Right renal pelvis (tissue), 4 donors: ENCODE measurements at regions not wholly inside any gene's neighbourhood (a gene's known extent, or its start where the extent isn't known, plus 50 kb on each side); places are given as distances from the start of the nearest gene placed in this dataset.

Source experiments
- DNase-seq, 4 donors: peaks; one replicate each; pipeline ENCODE4 v3.0.0-alpha.2; 2013; ENCODE audit warnings: low read depth in 4 of 4, low spot score in 3 of 4, missing footprints in 1 of 4

DNA sequence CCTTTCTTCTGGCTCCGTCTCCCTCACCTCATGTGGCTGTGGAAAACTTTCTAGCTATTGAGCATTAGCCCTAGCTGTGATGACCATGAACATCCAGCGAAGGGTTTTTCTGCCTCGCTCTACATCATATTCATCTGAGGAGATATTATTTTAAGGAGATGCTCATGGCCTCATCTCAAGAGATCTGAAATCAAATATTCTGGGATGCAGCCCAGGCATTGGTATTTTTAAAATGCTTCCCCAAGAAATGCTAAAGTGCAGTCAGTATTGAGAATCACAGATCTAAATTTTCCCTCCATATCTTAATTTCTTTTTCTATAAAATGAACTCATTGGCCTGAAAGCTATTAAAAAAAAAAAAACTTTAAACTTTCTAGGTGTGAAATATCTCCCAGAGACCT is 238.2 kb upstream of the CELF2 start:
- no peak for DNase-seq

DNA sequence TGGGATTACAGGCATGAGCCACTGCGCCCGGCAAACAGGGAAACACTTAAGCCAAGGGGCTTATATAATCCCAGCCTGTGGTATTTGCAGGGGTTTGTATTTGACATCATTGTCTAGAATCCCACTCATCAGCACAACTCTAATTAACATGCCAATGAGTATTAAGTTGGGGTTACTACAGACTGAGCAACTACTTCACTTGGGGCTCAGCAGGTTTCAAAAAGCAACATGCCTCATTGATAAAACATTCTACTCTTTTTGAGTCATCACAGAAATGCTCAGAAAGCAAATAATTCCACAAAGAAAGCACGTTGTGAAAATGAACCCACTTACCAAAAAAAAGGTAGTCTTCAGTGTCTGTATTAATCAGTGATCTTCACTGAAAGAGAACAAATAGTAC is 236.9 kb upstream of the CELF2 start:
- DNase-seq: no peak

DNA sequence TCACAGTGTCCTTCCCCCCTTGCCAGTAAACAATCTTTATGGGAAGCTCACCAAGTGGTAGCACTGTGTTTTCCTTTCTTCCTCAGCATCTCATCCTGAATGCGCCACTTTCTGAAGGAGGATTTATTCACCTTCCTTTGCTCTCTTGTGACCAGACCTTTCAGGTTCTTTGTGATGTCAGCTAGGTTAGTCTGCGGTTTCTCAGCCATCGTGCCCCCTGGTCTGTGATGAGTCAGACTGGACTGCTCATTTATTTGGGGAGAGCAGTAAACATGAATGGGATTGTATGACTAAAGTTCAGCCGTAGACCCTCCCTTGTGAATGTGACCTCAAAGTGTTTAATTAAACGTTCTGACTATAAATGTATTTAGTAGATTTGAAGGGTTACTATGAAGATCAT is 235.1 kb upstream of the CELF2 start:
- DNase-seq: no peak

DNA sequence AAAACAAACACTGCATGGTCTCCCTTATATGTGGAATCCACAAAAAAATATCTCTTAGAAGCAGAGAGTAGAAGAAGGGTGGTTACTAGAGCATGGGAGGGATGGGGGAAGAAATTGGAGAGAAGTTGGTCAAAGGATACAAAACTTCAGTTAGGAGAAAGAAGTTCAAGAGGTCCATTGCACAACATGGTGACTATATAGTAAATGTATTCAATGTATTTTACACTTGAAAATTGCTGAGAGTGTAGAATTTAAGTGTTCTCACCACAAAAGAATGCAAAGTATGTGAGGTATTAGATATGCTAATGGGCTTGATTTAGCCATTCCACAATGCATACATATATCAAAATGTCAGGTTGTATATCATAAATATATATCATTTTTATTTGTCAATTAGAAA is 232.0 kb upstream of the CELF2 start:
- DNase-seq: no peak

DNA sequence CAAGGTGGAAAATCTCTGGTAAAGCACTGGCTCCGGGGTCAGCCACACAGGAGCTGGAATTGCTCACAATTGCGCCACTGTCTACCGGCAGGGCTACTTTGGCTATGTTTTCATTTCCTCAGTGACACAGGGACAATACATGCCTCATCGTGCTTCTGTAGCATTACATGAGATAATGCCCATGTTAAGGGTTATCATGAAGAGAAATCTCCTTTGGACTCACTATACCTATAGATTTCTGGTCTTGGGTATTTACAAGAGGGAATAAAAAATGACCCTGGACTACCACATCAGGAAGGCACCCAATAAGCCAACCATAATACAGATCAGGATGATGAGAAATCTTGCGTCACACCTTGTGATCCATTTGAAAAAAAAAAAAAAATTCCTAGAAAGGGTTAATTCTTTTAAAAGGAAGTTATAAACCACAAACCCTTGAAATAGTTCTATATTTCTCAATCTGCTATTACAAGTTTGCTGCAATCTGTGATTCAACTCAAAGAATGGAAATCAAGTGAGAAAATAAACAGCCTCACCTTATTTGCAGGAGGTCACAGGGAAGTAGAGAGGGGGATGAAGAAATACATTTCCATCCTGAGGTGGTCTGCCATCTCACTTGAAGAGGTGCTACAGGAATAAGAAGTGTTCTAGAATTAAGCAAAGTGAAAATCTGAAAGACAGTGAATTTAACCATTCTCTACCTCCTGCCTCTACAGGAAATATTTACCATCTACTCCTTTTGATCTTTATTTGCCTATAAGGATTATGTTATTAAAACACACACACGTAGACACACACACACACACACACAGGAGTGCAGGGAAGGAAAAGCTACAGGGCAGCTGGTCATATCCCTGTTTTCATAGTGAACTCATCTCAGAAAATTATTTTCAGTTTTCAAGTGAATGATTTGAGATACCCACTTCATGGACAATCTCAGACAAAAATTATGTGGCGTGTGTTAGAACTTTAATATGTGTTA is 231.3 kb upstream of the CELF2 start:
- DNase-seq: no peak

DNA sequence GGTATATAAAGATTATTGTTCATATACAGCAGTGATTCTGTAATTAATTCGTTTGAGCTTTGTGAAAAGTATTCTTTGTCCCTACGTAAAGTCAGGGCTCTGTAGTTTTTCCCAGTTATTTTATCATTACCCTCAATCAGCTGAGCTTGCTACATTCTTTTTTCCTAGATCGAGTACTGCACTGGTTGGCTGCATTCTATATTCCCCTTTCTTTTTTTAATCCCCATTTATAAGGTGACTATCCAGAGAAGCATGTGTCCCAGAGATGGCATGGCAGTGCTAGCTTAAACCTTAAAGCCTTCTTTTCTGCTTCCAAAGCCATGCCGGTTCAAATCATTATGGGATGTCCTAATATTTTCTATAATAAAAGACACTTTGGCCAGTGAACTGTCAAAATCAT is 230.1 kb upstream of the CELF2 start:
- DNase-seq: no peak

DNA sequence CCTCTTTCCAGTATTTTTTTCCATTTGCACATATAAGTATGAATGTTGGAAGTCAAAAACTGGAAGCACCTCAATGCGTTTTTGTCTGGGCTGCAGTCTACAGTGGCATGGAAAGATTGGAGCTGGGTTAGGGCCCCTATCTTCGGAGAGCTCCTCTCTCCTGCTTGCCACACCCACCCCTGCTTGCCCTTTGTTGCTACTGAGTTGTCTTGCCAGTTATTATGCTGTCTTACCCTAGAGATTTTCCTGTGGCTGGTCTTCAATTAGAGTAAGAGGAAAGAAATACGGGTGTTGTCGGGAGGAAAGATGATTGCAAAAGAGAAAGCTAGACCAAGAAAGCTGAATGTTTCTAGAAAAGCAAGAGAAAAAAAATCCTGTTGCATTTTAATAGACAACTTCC is 228.9 kb upstream of the CELF2 start:
- no peak for DNase-seq

DNA sequence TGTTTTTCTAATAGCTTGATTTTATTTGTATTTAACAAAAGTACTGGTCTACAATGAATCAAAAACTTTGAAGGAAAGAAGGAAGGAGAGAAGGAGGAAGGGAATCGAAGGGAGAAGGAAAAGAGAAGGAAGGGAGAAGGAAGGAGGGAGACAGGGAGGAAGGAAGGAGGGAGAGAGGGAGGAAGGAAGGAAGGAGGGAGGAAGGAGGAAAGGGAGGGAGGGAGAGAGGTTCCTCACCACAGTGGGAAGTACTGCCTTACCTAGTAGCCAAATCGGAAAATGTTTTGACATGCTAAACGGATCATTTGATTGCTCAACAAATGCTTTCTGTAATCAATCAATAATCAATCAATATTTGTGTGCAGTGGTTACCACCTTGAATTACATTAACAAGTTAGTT is 225.8 kb upstream of the CELF2 start:
- no peak for DNase-seq

DNA sequence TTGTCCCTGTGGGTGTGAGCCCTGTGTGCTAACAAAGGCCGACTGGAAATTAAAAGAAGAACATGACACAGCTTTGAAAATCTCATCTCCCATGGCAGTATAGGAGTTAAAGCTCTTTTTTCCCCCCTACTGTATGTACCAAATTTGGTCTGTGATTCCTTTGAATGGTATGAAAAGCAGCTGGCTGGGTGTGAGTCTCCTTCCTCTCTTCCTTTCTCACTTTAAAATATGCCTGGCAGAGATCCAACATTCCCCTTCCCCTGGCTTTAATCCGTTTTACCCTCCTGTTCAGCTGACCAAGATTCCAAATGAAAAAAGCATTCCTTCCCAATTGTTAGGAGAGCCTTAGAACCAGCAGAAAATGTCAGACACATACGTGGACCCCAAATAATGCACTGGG is 225.0 kb upstream of the CELF2 start:
- peak in 1 of 4 donors; percentile 51 for DNase-seq

DNA sequence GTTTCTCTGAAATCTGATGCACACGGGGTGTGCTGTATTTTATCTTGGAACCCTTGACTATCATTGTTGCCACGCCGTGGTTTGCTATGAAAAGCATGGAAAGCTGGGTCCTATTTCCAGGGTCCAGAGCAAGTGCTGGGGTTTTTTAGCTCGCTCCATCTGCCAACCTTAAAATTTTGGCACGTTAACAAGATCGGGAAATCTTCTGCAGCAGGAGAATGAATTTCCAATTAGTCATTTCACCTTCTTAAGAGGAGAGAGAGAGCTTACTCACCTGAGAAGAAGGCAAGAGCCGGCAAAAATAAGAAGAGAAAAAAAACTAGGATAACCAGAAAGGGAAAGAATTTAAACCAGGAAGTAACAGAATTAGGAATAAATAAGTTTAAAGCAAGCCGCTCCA is 223.6 kb upstream of the CELF2 start:
- DNase-seq: no peak

DNA sequence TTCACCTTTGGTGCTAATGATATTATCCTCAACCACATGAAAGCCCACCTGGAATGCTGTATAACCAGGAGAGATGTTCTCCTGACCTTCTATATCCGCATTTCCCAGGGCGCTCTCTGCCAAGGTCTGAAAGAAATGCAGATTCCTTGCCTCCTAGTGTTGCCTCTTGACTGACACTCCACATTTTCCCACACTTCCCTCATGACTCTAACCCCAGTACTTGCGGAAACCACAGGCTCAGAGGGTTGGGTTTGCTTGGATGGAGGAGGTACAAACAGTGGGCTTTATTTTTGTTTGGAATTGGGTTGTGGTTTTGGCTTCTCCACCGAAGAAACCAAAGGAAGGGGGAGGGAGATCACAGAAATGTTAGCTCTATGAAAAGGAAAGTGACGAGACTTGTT is 222.9 kb upstream of the CELF2 start:
- no peak for DNase-seq

DNA sequence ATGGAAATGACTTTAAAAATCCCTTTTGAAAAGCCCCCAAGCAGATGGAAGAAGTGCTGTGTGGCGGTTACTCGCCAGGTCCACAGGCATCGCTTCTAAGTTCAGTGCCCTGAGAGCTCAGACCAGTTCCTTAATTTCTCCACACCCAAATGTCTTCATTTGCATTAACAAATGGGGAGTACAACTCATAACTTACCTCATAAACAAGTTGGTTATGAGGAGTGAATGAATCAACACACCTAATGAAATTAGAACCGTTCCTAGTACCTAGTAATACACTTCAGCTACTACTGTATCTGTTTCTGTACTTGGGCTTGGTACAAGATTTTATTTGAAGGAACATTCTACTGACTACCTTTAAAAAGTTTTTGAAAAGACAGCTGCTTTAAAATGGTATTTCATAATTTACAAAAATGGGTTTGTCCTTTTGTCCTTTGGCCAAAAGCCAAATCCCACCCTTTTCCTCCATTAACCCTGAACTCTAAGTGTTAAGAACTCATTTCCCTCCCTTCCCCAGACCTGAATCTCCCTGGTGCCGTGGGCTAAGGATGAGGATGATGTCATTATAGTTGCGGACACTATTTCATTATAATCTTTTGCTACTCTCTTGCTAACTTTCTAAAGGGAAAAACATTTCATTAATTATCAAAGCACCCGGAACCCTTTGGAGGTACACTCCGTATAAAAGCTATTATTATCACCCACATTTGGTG is 221.5 kb upstream of the CELF2 start:
- DNase-seq: no peak

DNA sequence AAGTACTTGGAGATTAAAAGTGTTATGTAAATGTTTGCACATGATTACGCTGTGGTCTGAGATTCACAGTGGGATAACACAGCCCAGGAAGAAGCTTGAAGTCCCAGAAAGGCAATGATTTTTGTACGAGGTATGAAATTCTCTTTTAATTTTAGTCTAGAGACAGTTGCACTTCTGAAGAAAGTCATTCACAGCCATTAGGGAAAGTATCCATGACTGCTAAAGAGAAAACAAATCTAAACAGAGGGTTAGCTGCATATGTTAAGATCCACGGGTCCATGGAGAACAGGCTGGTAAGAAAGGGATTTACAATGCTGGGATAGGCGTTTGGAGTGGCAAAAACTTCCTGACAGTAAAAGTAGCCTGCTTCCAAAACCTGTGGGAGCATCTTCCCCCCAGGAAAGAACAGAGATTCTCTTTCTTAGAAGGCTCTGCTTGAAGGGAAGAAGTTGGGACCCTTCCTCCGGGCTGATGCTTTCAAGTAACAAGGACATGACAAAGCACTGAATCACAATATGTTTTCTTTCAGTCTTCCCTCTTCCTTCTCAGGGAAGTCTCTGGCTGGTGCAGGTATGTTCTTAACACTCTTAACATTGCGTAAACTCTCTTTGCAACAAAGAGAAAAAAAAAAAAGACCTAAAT is 220.8 kb upstream of the CELF2 start:
- DNase-seq: no peak

DNA sequence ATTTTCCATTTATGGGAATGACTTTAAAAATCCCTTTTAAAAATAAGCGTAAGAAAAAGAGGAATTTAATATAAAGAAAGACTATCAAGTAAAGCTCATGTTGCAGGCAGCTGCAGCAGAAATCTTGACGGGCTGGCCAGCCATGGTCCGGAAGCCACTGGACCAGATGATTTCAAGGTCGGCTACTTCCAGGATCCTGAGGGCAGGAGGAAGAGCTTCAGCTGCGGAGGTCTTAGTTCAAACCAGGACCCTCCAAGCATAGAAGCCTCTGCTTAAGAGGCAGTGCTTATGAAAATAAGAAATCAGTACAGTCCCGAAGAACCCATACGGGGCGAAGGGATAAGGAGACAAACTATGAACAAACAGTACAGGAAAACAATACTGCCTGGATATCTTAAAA is 220.2 kb upstream of the CELF2 start:
- no peak for DNase-seq

DNA sequence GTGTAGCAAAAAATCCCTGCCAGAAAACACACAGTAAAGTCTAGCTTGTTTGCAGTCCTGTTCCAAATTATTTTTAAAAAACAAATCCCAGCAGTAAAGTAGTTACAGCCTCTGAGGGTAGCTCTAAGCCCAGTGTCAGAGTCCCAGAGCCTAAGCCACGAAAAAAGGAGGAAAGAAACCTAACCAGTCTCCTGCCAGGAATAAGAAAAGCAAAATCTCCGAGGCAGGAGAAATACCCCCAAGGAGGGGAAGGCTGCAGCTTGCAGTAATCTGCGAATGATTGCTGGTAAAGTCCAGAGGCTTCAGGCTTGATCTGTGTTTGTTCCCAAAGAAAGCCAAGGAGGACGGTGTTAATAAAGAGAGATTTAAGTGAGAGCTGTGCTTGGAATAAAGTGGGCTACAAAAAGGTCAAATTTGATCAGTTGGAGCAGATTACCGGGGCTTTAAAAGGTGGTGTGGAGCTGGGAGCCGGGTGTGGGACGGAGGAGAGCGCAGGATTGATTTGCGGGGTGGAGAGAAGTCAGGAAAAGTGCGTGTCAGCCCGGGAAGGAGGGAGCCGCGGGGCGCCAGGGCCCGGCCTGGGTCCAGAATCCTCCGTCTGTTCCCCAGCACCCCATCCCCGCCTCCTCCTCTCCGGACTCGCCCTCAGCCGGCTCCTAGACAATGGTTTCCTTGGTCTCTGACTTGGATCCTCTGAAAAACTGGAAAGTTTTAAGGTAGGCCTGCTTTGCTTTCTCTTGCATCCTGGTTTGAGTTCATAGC is 219.4 kb upstream of the CELF2 start:
- DNase-seq: no peak

DNA sequence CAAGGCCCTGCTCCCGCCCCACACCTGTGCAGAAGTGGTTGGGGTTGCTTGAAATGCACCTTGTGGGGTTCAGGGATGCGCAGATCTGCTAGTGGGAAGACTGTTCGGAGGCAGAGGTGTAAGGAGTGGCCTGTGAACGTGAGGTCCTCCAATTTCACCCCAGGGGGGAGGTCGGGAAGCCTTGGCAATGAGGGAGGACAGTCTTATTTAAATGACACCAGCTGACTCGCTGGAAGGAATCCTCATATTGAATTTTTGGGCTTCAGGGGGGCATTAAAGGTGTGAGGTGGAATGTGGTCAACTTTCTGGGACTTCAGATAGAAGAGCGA is 218.8 kb upstream of the CELF2 start:
- no peak for DNase-seq

DNA sequence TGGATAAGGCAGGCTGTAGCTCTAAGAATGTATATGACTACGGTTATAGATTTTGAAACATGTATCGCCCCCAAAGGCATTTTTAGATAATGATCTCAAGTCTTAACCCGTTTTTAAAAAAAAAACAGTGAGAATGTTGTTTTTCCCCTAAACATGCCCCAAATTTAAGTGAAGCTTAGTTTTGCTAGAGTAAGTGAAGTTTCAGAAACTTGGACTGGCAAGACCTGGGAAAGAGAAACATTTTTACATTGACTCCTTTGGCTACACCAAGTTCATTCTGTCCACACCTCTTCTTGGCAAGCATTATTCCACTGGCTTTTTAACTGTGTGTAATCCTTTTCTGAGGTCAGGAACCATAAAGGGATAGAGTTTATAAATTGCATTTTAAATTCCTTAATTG is 216.7 kb upstream of the CELF2 start:
- DNase-seq: no peak

DNA sequence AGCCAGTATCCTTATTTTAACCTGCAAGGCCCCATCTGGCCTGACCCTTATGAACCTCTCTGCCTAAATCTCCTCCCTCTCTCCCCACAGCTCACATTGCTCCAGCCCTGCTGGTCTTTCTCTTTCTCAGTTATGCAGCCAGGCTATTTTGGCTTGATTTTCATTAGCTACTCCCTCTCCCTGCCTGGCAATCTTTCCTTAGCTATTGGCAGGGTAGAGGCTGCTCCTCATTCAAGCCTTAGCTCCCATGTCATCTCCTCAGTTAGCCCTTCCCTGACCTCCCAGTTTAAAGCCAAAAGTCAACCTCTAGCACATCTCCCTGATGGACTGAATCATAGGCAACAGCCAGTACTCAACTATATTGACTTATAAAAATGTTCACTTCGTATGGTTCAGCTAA is 214.4 kb upstream of the CELF2 start:
- no peak for DNase-seq

DNA sequence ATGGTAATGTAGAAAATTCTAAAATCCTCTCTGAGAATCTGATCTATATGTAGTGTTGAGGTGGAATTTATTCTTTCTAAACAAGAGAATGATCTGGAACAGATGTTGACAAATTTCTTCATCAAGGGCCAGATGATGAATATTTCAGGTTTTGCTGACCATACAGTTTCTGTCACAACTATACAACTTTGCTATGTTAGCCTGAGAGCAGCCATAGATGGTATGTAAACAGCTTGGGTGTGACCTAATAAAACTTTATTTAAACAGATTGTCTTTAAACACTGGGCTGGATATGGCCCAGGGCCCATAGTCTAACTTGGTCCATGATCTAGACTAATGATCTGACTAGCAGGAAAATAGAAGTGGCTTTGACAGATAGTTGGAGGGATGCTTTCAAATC is 213.6 kb upstream of the CELF2 start:
- no peak for DNase-seq

DNA sequence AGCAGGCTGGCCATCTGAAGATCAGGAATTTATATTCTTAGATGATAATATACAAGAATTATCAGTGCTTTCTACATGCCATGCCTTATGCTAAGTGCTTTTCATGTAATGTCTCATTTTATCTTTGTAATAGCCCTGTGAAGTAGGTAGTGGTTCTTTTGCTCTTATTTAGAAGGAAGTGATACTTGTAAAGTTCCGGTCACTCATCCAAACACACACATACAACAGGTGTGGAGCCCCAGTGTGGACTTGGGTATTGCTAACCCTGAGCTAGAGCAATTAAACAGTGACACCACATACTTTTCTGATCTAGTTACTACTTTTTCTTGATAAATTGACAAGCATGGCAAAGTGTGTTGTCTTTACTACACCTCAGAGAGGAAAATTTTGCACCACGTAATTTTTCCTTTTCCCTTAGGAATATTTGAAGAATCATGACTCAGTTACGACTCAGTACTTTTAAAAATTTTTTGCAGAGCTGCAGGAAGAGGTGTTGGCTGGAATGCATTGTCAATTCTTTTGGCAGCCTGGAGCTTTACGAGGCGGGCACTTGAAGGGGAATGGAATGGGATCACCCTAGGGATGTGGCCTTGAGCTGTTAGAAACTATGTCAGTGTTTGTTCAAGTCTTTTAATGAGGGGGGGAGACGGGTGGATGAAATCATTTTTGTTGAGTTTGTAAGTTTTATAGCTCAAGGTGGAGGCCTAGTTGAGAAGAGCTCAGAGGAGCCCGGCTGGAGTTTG is 212.5 kb upstream of the CELF2 start:
- no peak for DNase-seq
